ENCODE measurements at regions not wholly inside any gene's neighbourhood (a gene's known extent, or its start where the extent isn't known, plus 50 kb on each side); places are given as distances from the start of the nearest gene placed in this dataset.

DNA sequence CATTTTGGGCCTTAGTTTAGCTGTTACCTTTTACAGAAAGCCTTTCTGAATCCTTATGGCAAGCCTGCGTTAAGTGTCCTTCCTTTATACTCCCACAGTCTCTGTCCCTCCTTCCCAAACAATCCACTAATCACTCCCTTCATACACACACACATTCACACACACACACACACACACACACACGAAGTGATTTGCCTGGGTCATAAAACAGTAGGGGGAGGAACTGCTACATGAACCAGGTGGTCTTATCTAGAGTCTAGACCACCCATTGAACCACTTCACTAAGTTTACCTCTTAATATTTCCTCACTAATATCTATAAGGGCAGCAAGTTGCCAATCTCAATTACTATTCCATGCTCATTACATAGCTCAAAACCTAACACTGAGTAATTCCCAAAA lies 196.7 kb upstream of the GUCY1A2 start (continued):
- TF ChIP-seq ATF3 (IDR thresholded peaks at IDR 0.05), result no peak
- no peak for TF ChIP-seq MAX (IDR thresholded peaks at IDR 0.05)

- peaks cover 0 to 3% (median under 1%) of the 10 kb centered on the region in 4 donors for H3K9me3 ChIP-seq (ENCODE audit: control insufficient read depth in 4 of 4, low read length in 3 of 4)
- H3K9ac ChIP-seq (ENCODE audit: low read depth in 1 of 2, low read length in 2 of 2), result no peak overlapping the region
- no peaks in the 10 kb centered on the region for H3K27me3 ChIP-seq (ENCODE audit: control insufficient read depth in 4 of 4, insufficient read depth in 4 of 4, low read length in 3 of 4)
- peaks cover 0 to 3% (median under 1%) of the 10 kb centered on the region in 4 donors for H3K4me1 ChIP-seq (ENCODE audit: control insufficient read depth in 4 of 4, insufficient read depth in 4 of 4, low read length in 3 of 4)
- DNase-seq (ENCODE audit: low spot score), result no peak
- H3K27ac ChIP-seq (ENCODE audit: low read depth in 1 of 2, low read length in 2 of 2), result no peak overlapping the region
- TF ChIP-seq HNF4A (conservative IDR thresholded peaks at IDR 0.05) (no peak), TAF1 (conservative IDR thresholded peaks at IDR 0.05) (no peak), FOXA2 (IDR thresholded peaks at IDR 0.05) (no peak), HNF4G (IDR thresholded peaks at IDR 0.05) (no peak), SP1 (IDR thresholded peaks at IDR 0.05) (no peak), GABPA (IDR thresholded peaks at IDR 0.05 in 1 of 2, conservative IDR thresholded peaks at IDR 0.05 in 1 of 2) (no peak), RAD21 (IDR thresholded peaks at IDR 0.05) (no peak), FOXA1 (IDR thresholded peaks at IDR 0.05) (no peak)
- WGBS, result 22% methylated on average over 1 of the region's 1 CpG
- H3K4me3 ChIP-seq (ENCODE audit: low read depth in 1 of 3, low read length in 3 of 3), result no peak overlapping the region
- H3K36me3 ChIP-seq (ENCODE audit: control insufficient read depth in 4 of 4, insufficient read depth in 3 of 4, low read depth in 1 of 4, low read length in 3 of 4), result no peaks in the 10 kb centered on the region
Measured at GRCh38 chr11:107203656-107204055, 185.4 kb upstream of the GUCY1A2 start.

- Histone ChIP-seq H3K27ac (ENCODE audit: low read depth in 1 of 2, low read length in 2 of 2) (no peak overlapping the region), H3K9ac (ENCODE audit: low read depth in 1 of 2, low read length in 2 of 2) (no peak overlapping the region), H3K9me3 (ENCODE audit: control insufficient read depth in 4 of 4, low read length in 3 of 4) (peaks cover 0 to 3% (median under 1%) of the 10 kb centered on the region in 4 donors), H3K27me3 (ENCODE audit: control insufficient read depth in 4 of 4, insufficient read depth in 4 of 4, low read length in 3 of 4) (no peaks in the 10 kb centered on the region), H3K4me3 (ENCODE audit: low read depth in 1 of 3, low read length in 3 of 3) (no peak overlapping the region), H3K36me3 (ENCODE audit: control insufficient read depth in 4 of 4, insufficient read depth in 3 of 4, low read depth in 1 of 4, low read length in 3 of 4) (no peaks in the 10 kb centered on the region), H3K4me1 (ENCODE audit: control insufficient read depth in 4 of 4, insufficient read depth in 4 of 4, low read length in 3 of 4) (peaks cover 0 to 6% (median under 1%) of the 10 kb centered on the region in 4 donors)
- whole genome bisulfite sequencing, result 28% methylated on average over 3 of the region's 3 CpGs
- TF ChIP-seq MAX (IDR thresholded peaks at IDR 0.05) (no peak), ZBTB33 (IDR thresholded peaks at IDR 0.05) (no peak), FOXA2 (IDR thresholded peaks at IDR 0.05) (no peak), SP1 (IDR thresholded peaks at IDR 0.05) (no peak), GABPA (IDR thresholded peaks at IDR 0.05 in 1 of 2, conservative IDR thresholded peaks at IDR 0.05 in 1 of 2) (no peak), REST (IDR thresholded peaks at IDR 0.05) (no peak), TAF1 (conservative IDR thresholded peaks at IDR 0.05) (no peak), HNF4A (conservative IDR thresholded peaks at IDR 0.05) (no peak), EGR1 (IDR thresholded peaks at IDR 0.05; ENCODE audit: low read depth in 2 of 2) (no peak), JUND (IDR thresholded peaks at IDR 0.05) (no peak), FOXA1 (IDR thresholded peaks at IDR 0.05) (no peak), RXRA (IDR thresholded peaks at IDR 0.05) (no peak), CTCF (IDR thresholded peaks at IDR 0.05; ENCODE audit: low read depth, low read length, missing input control) (no peak), YY1 (IDR thresholded peaks at IDR 0.05) (no peak), RAD21 (IDR thresholded peaks at IDR 0.05) (no peak), ATF3 (IDR thresholded peaks at IDR 0.05) (no peak), HNF4G (IDR thresholded peaks at IDR 0.05) (no peak), NR2F2 (IDR thresholded peaks at IDR 0.05) (no peak)
- no peak for DNase-seq (ENCODE audit: low spot score)
Measured at GRCh38 chr11:107202241-107202640, 184.0 kb upstream of the GUCY1A2 start.

Measured in liver (tissue), 8 donors.